GM10266 (cell line): ENCODE measurements at regions not wholly inside any gene's neighbourhood (a gene's known extent, or its start where the extent isn't known, plus 50 kb on each side); places are given as distances from the start of the nearest gene placed in this dataset.

ENCODE experiments used
- DNase-seq: peaks from one replicate; pipeline ENCODE4 v3.0.0; 2012; ENCODE audit errors: extremely low spot score
- TF ChIP-seq, protein P1 (sequence below): IDR thresholded peaks from 2 replicates; pipeline ENCODE4 v1.5.1; 2012; ENCODE audit warnings: mild to moderate bottlenecking, low read depth; ENCODE audit not compliant: control insufficient read depth, insufficient read depth; ENCODE audit errors: missing control alignments

DNA sequence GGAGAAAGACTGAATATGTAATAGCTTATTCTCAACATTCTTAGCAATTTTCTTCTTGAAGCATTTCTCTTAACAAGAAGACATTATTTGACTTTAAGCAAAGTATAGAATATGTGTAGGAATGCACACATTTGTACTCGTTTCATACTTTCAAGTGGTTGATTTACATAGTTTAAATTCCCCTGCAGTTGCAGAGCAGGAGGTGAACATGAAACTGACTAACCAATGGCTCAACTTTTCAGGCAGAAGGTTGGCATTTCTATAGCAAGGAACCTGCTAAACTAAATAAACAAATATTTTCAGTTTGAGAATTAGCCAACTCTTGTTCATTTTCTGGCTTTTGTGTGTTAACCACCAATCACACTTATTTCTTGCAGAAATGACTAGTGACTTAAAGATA is 145.4 kb upstream of the MYO16 start:
- no peak for DNase-seq
- TF ChIP-seq, protein P1, sequence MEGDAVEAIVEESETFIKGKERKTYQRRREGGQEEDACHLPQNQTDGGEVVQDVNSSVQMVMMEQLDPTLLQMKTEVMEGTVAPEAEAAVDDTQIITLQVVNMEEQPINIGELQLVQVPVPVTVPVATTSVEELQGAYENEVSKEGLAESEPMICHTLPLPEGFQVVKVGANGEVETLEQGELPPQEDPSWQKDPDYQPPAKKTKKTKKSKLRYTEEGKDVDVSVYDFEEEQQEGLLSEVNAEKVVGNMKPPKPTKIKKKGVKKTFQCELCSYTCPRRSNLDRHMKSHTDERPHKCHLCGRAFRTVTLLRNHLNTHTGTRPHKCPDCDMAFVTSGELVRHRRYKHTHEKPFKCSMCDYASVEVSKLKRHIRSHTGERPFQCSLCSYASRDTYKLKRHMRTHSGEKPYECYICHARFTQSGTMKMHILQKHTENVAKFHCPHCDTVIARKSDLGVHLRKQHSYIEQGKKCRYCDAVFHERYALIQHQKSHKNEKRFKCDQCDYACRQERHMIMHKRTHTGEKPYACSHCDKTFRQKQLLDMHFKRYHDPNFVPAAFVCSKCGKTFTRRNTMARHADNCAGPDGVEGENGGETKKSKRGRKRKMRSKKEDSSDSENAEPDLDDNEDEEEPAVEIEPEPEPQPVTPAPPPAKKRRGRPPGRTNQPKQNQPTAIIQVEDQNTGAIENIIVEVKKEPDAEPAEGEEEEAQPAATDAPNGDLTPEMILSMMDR, result no peak

DNA sequence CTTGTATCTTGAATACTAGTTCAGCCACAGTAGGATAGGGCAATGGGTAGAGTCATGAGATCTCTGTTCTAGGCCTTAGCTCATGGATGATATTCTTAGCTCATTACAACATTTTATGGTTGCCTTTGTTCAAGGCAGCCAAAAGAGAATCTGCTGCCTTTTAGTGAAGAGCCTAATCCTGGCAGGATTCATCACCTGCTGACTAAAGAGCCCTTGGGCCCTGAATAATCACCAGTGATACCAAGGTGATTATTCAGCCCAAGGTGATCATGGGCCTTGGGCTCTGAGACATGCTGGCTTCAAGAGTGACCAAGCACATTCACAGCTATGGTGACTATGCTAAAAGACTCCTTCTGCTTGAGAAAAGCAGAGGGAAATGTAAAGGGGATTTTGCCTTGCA is 143.3 kb upstream of the MYO16 start:
- TF ChIP-seq, protein P1, result no peak
- DNase-seq, result no peak

DNA sequence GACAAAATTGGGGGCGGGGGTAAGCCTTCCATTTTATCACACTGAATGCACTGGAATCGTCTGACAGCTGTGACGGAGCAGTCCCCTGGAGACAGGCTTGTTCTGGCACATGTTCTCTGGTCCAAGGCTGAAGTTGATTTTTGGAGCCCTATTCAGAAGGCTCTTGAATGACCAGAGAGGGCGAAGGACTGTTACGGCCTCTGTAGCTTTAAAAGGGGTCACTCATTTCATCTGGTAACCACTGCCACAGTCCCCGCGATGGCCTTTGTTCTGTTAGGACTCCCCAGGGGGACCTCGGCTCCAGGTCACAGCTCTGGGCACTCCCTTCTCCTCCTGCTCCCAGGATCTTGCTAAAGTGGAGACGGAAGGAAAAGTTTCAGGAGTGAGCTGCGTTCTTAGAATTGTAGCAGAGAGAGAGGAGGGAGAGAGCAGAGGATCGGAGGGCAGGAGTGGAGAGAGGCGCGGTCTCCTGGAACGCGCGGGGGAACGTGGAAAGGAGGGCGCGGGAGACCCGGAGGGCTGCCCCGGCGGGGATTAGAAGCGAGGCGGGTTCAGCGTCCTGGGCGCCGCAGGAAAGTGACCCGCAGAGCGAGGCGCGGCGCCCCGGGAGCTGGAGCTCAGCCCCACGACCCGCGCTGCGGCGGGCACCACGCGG is 134.3 kb upstream of the MYO16 start:
- no peak for DNase-seq
- TF ChIP-seq, protein P1, result no peak

DNA sequence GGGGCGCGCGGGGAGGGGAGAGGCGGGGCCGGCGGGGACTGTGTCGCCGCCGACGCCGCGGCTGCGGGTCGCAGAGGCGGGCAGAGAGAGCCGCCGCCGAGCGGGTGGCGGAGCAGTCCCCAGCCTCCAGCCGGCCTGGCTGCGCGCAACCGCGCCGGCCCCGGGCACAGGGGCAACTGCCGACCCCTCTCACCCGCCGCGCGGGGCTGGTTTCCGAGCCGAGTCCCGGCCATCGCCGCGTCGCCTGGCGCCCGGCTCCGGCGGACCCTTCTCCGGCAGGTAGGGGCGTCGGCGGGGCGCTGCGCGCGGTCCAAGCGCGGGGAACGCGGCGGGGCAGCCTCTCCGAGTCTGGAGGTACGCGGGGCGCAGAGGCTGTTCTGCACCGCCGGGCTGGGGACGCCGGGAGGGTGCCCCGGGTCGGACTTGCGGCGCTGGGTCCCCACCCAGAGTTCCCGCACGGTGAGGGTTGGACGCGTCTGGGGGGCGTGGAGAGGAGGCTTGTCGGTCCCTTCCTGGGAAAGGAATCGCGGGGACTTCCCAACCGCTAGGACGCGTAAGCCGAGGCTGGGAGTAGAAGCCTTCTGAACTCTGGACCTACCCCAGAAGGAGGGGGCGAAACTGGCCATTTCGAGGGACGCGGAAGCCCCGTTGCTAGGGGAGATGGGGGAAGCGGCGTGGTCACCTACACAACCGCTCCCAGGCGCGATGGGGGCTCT is 133.6 kb upstream of the MYO16 start:
- TF ChIP-seq, protein P1, result no peak
- DNase-seq, result no peak

DNA sequence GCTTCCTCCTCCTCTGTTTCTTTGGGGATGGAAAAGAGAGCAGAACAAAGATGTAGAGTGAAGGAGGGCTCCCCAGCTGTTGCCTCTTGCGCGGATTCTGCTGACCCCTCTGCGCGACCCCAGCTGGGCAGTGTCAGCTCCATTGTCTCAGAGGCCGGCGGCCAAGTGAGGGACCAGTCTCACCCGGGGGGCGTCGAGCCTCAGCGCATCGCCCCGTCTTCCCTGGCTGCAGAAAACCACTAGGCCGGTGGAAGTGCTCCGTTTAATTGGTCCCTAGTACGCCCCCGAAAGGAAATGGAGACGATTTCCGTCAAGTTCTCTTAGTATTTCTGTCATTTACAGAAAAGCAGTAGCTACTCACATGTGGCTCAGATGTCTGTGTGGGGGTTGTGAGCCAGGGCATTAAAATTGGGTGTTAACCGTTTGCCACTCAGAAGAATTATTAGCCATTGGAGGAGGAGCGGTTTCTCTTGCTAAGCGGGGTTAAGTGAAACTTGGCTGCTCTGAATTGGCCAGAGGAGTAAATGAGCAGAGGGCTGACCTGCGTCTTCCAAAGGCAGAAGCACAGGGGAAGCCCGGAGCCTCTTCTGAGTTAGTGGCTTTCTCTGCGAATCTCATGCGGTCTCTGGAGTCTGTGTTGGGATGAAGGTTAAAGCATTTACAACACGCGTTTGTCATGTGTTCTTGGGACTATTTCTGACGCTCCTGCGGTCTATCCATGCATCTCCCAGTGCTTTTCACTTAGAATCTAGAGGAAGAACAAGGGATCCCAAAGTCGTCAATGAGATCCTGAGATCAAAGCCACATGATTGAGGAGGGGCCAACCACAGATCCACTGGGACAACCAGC is 132.8 kb upstream of the MYO16 start:
- DNase-seq, result no peak
- TF ChIP-seq, protein P1, result no peak

DNA sequence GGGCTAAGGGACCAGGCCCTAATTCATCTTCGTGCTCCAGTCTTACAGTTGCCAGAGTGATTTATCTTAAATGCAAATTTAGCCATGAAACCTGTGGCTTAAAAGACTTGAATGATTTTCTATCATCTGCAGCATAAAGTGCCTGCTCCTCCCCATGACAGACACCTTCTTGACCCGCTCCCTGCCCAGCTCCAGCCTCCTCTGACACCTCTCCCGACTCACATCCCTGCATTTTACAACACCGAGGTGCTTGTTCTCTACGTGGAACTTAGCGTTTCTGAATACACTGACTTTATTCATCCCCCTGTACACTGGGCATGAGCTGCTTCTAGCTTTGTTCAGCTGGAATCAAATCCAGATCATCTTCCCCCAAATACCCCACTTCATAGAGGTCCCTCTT is 128.7 kb upstream of the MYO16 start:
- no peak for DNase-seq
- TF ChIP-seq, protein P1, result no peak
